ENCODE measurements at regions not wholly inside any gene's neighbourhood (a gene's known extent, or its start where the extent isn't known, plus 50 kb on each side); places are given as distances from the start of the nearest gene placed in this dataset.

- H3K4me1 ChIP-seq (ENCODE audit: insufficient read depth, low read length) = no peaks in the 10 kb centered on the region
- no peak overlapping the region for H3K4me3 ChIP-seq (ENCODE audit: low read length)
- H3K27me3 ChIP-seq (ENCODE audit: insufficient read depth, low read length) = no peaks in the 10 kb centered on the region
- H3K9me3 ChIP-seq (ENCODE audit: low read depth, low read length) = peaks cover 4% of the 10 kb centered on the region
Observed at GRCh38 chr2:12210016-12210933, 463.8 kb downstream of the LPIN1 start.

DNA sequence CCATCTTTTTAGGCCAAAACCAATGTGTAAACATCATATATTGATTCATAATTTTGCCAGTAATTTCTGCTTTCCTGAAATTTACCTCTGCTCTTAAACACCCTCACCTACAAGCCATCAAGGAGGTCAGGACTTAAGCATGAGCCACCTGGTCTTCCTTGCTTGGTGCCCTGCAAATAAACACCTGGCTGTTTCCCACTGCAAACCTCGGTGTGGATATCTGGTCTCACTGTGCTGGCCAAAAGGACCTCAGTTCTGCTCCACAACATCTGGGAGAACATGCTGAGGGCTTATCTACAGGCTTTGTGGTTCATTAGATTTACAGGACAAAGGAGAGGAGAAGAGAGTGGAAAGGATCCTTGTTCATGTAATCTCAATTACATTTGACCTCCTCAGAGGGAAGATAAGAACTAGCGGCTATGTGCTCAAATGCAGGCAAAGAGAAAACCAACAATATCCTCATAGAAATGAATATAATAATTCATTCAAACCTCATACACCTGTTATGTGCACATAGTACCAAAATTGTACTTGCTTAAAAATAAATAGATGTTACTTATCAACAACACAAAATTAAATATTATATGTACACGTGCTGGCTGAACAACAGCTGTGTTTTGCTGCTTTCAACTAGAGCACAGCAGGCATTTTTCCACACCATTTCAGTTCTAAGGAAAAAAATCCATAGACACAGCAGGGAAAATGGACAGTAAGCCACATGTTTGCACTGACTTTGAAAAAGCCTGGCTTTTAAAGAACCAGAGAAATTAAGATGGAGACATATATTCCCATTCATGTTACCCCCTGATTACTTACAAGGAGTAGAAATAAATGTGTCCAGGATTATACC, 465.1 kb downstream of the LPIN1 start:
- Histone ChIP-seq H3K4me3 (ENCODE audit: low read length) (no peak overlapping the region), H3K27me3 (ENCODE audit: insufficient read depth, low read length) (no peaks in the 10 kb centered on the region), H3K9me3 (ENCODE audit: low read depth, low read length) (no peaks in the 10 kb centered on the region), H3K4me1 (ENCODE audit: insufficient read depth, low read length) (no peaks in the 10 kb centered on the region)

DNA sequence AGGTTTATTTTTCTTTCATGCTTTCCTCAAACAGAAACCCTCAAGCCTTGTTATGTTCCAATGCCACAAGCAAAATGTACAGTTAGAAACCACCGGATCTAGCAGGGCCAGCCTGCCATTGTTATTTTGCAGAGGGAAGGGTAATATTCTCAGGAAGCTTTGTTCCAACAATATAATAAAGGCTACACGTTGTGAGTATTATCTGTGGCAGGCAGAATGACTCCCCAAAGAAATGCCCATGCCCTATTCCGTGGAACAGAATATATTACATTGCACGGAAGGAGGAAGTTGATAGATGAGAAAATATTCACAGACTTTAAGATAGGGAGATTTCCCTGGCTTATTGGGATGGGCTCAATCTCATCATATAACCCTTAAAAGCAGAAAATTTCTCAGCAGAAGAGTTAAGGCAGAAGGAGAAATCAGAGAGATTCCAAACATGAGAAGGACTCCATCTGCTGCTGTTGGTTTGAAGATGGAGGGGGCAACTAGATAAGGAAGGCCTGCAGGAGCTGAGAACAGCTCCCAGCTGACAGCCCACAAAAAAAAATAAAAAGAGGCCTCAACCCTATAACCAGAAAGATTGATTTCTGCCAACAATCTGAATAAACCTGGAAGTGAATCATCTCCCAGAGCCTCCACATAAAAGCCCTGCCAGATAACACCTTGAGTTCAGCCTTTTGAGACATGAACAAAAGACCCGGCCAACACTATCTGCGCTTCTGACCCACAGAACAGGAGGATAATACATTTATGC, 466.6 kb downstream of the LPIN1 start:
- Histone ChIP-seq H3K9me3 (ENCODE audit: low read depth, low read length) (no peaks in the 10 kb centered on the region), H3K4me3 (ENCODE audit: low read length) (no peak overlapping the region)

DNA sequence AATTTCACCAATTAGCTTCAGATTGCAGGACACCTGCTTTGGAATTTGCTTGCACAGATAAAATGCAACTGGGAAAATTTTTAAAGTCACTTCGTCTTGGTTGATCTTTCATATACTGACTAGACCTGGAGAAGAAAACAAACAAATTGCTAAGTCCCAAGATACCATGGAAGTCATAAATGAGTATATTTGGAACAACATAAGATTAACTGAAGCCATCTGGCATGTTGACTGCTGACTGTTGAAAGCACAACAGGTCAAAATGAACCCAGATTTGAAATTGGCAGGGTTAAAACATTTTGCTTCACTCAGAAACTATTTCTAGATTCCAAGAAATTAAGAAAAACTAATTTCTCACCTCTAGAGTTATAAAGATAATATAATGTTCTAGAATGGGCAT, 470.7 kb downstream of the LPIN1 start:
- H3K4me3 ChIP-seq (ENCODE audit: low read length) = no peak overlapping the region

More for the DNA sequence above, 466.6 kb downstream of the LPIN1 start:
- no peaks in the 10 kb centered on the region for H3K4me1 ChIP-seq (ENCODE audit: insufficient read depth, low read length)
- H3K27me3 ChIP-seq (ENCODE audit: insufficient read depth, low read length) = no peaks in the 10 kb centered on the region

DNA sequence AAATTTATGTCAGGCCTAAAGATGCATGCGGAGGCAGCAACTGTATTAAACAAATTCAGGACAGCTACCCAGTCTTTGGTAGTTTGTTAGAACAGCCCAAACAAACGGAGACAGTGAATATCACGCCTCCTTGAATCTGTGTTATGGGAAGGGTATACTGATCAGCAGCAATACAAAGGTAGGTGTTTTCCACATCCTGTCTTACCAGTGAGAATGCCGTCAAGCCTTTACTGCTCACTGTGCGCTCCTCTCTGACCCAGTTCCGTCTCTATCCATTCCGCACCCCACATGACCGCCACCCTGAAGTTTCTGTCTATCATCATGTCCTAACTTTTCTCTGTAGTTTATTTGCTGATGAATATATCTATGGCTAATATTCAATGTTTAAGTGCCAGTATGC, 473.3 kb downstream of the LPIN1 start:
- H3K27me3 ChIP-seq (ENCODE audit: insufficient read depth, low read length) = no peaks in the 10 kb centered on the region
- no peak overlapping the region for H3K4me3 ChIP-seq (ENCODE audit: low read length)
- H3K4me1 ChIP-seq (ENCODE audit: insufficient read depth, low read length) = no peaks in the 10 kb centered on the region
- peaks cover 23% of the 10 kb centered on the region for H3K9me3 ChIP-seq (ENCODE audit: low read depth, low read length)

More for the DNA sequence above, 470.7 kb downstream of the LPIN1 start:
- Histone ChIP-seq H3K4me1 (ENCODE audit: insufficient read depth, low read length) (no peaks in the 10 kb centered on the region), H3K9me3 (ENCODE audit: low read depth, low read length) (no peaks in the 10 kb centered on the region), H3K27me3 (ENCODE audit: insufficient read depth, low read length) (no peaks in the 10 kb centered on the region)

GRCh38 chr2:12221584-12221983, 475.2 kb downstream of the LPIN1 start:
- H3K4me3 ChIP-seq (ENCODE audit: low read length) = no peak overlapping the region
- no peaks in the 10 kb centered on the region for H3K27me3 ChIP-seq (ENCODE audit: insufficient read depth, low read length)
- no peaks in the 10 kb centered on the region for H3K4me1 ChIP-seq (ENCODE audit: insufficient read depth, low read length)
- H3K9me3 ChIP-seq (ENCODE audit: low read depth, low read length) = peaks cover 25% of the 10 kb centered on the region

DNA sequence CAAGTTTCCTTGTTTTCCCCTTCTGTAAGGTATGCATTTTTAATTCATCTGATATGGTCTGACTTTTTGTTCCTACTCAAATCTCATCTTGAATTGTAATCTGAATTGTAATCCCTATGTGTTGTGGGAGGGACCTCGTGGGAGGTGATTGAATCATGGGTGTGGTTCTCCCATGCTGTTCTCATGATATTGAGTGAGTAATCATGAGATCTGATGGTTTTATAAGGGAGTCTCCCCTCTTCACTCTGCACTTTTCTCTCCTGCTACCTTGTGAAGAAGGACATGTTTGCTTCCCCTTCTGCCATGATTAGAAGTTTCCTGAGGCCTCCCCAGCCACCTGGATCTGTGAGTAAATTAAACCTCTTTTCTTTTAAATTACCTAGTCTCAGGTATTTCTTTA, 476.1 kb downstream of the LPIN1 start:
- no peaks in the 10 kb centered on the region for H3K27me3 ChIP-seq (ENCODE audit: insufficient read depth, low read length)
- no peaks in the 10 kb centered on the region for H3K4me1 ChIP-seq (ENCODE audit: insufficient read depth, low read length)
- peaks cover 25% of the 10 kb centered on the region for H3K9me3 ChIP-seq (ENCODE audit: low read depth, low read length)
- no peak overlapping the region for H3K4me3 ChIP-seq (ENCODE audit: low read length)

DNA sequence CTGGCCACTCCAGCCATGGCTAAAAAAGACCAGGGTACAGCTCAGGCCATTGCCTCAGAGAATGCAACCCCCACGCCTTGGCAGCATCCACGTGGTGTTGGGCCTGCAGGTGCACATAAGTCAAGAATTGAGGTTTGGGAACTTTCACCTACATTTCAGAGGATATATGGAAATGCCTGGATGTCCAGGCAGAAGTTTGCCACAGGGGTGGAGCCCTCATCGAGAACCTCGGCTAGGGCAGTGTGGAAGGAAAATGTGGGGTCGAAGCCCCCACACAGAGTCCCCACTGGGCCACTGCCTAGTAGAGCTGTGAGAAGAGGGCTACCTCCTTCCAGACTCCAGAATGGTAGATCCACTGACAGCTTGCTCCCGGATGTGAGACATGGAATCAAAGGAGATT, 477.3 kb downstream of the LPIN1 start:
- Histone ChIP-seq H3K9me3 (ENCODE audit: low read depth, low read length) (peaks cover 25% of the 10 kb centered on the region), H3K4me3 (ENCODE audit: low read length) (no peak overlapping the region), H3K4me1 (ENCODE audit: insufficient read depth, low read length) (no peaks in the 10 kb centered on the region), H3K27me3 (ENCODE audit: insufficient read depth, low read length) (no peaks in the 10 kb centered on the region)

DNA sequence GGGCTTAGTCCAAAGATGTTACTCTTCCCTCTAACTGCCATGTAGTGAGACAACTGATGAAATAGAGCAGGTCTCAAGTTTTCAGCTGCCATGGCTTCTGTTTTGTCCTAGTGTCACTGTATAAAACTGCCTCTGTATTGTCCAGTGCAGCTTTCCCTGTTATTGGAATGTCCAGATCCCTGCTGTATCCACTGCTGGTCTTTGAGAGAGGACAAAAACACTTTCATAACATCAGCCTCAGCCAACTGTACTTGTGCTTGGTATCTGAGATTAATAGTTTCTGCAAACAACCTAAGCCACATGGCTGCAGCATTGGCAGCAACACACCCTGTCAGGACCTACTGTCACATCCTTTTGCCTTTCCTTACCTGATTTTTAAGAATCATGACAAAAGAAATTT, 480.2 kb downstream of the LPIN1 start:
- Histone ChIP-seq H3K27me3 (ENCODE audit: insufficient read depth, low read length) (no peaks in the 10 kb centered on the region), H3K4me3 (ENCODE audit: low read length) (no peak overlapping the region), H3K9me3 (ENCODE audit: low read depth, low read length) (peaks cover 25% of the 10 kb centered on the region), H3K4me1 (ENCODE audit: insufficient read depth, low read length) (no peaks in the 10 kb centered on the region)

GRCh38 chr2:12227941-12228608, 481.6 kb downstream of the LPIN1 start:
- Histone ChIP-seq H3K9me3 (ENCODE audit: low read depth, low read length) (peaks cover 19% of the 10 kb centered on the region), H3K4me1 (ENCODE audit: insufficient read depth, low read length) (no peaks in the 10 kb centered on the region), H3K4me3 (ENCODE audit: low read length) (no peak overlapping the region), H3K27me3 (ENCODE audit: insufficient read depth, low read length) (no peaks in the 10 kb centered on the region)

DNA sequence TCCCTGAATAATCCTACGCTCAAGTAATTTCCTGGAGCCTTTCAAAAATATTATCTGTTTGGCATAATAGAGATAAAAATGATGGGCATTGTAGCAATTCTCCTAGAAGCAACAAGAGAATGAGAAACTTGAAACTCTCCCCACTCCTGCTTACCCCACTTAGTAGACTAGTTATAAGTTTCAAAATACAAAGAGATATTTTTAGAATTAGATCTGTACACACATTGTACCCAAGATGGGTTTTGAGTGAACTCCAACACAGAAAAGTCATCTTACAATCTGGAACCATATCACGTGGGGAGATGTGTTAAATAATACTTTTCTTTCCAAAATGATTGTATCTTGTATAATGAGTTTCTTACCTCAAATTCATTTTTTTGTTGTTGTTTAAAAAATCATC, 484.9 kb downstream of the LPIN1 start:
- Histone ChIP-seq H3K9me3 (ENCODE audit: low read depth, low read length) (no peaks in the 10 kb centered on the region), H3K4me1 (ENCODE audit: insufficient read depth, low read length) (no peaks in the 10 kb centered on the region), H3K27me3 (ENCODE audit: insufficient read depth, low read length) (no peaks in the 10 kb centered on the region), H3K4me3 (ENCODE audit: low read length) (no peak overlapping the region)

- H3K9me3 ChIP-seq (ENCODE audit: low read depth, low read length) = no peaks in the 10 kb centered on the region
- H3K4me3 ChIP-seq (ENCODE audit: low read length) = no peak overlapping the region
- H3K27me3 ChIP-seq (ENCODE audit: insufficient read depth, low read length) = no peaks in the 10 kb centered on the region
- H3K4me1 ChIP-seq (ENCODE audit: insufficient read depth, low read length) = no peaks in the 10 kb centered on the region
Observed at GRCh38 chr2:12232876-12233275, 483.9 kb upstream of the TRIB2 start.

DNA sequence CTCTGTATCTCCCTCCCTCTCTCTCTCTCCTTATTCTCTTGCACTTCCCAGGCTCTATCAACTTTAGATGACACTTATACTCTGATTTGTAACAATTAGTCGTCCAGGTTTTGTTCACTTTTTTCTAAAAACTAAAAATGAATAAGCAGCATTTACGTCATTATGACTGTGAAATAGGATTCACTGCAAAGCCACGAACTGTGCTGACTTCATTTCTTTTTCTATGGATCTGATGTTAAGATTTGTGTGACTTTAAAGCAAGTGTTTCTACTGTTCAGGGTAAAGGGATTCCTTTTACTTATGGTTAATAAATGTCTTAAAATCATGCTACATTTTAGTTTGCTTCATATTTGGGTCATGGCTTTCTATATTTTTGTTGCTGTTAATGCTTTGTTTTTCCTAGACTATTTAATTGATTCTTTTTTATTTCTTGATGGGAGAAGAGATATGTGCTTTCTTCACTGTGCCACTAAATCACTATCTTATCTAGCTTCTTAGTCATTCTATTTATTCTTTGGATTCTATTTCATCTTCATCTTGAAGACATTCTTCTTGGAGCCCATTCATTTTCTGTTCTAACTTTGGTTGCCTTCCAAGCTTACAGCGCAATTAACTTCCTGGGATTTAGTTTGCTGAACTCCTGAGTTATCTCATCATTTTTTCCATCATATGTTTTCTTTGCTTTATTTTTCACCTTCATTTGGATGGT, 480.4 kb upstream of the TRIB2 start:
- Histone ChIP-seq H3K4me1 (ENCODE audit: insufficient read depth, low read length) (no peaks in the 10 kb centered on the region), H3K9me3 (ENCODE audit: low read depth, low read length) (no peaks in the 10 kb centered on the region), H3K27me3 (ENCODE audit: insufficient read depth, low read length) (no peaks in the 10 kb centered on the region), H3K4me3 (ENCODE audit: low read length) (no peak overlapping the region)

- Histone ChIP-seq H3K4me1 (ENCODE audit: insufficient read depth, low read length) (no peaks in the 10 kb centered on the region), H3K9me3 (ENCODE audit: low read depth, low read length) (no peaks in the 10 kb centered on the region), H3K4me3 (ENCODE audit: low read length) (no peak overlapping the region), H3K27me3 (ENCODE audit: insufficient read depth, low read length) (no peaks in the 10 kb centered on the region)
Observed at GRCh38 chr2:12240206-12240605, 476.5 kb upstream of the TRIB2 start.

Measured in mononuclear cell (primary cell).